ENCODE measurements at regions not wholly inside any gene's neighbourhood (a gene's known extent, or its start where the extent isn't known, plus 50 kb on each side); places are given as distances from the start of the nearest gene placed in this dataset.

- intact Hi-C loops (cut with DNase I; ENCODE audit: low total_unique reads), result no loop called here
- no peak overlapping the region for H3K4me3 ChIP-seq (ENCODE audit: low read depth, poor library complexity, severe bottlenecking)
- DNase-seq (ENCODE audit: low spot score in 2 of 2), result no peak
- 91 to 98% methylated on average over 2 of the region's 2 CpGs for WGBS, 2 donors
- TF ChIP-seq POLR2A (IDR thresholded peaks at IDR 0.05) (no peak), CTCF (IDR thresholded peaks at IDR 0.05) (no peak)
Measured at GRCh38 chr16:60259956-60260355, 1525.8 kb upstream of the GOT2 start.

- no peak overlapping the region for H3K4me3 ChIP-seq (ENCODE audit: low read depth, poor library complexity, severe bottlenecking)
- WGBS, 2 donors, result 79 to 80% methylated on average over 3 of the region's 3 CpGs
- no peak for TF ChIP-seq CTCF (IDR thresholded peaks at IDR 0.05)
- TF ChIP-seq POLR2A (IDR thresholded peaks at IDR 0.05), result no peak
- intact Hi-C loops (cut with DNase I; ENCODE audit: low total_unique reads), result no loop called here
- DNase-seq (ENCODE audit: low spot score in 2 of 2), result no peak
Measured at GRCh38 chr16:60246086-60246485, 1512.0 kb upstream of the GOT2 start.

GRCh38 chr16:60241671-60242070, 1507.6 kb upstream of the GOT2 start:
- DNase-seq (ENCODE audit: low spot score in 2 of 2), result no peak
- 78 to 83% methylated on average over 1 of the region's 1 CpG for whole genome bisulfite sequencing, 2 donors
- no peak overlapping the region for H3K4me3 ChIP-seq (ENCODE audit: low read depth, poor library complexity, severe bottlenecking)
- intact Hi-C loops (cut with DNase I; ENCODE audit: low total_unique reads), result no loop called here
- TF ChIP-seq CTCF (IDR thresholded peaks at IDR 0.05) (no peak), POLR2A (IDR thresholded peaks at IDR 0.05) (no peak)

GRCh38 chr16:60230666-60231065, 1496.5 kb upstream of the GOT2 start:
- 22 to 32% methylated on average over 4 of the region's 4 CpGs for WGBS, 2 donors
- no peak overlapping the region for H3K4me3 ChIP-seq (ENCODE audit: low read depth, poor library complexity, severe bottlenecking)
- intact Hi-C loops (cut with DNase I; ENCODE audit: low total_unique reads), result no loop called here
- TF ChIP-seq CTCF (IDR thresholded peaks at IDR 0.05) (no peak), POLR2A (IDR thresholded peaks at IDR 0.05) (no peak)
- no peak for DNase-seq (ENCODE audit: low spot score in 2 of 2)

- intact Hi-C loops (cut with DNase I; ENCODE audit: low total_unique reads), result loop anchor here (10.0 kb wide), 1 partner anchor 2001 kb away; no protein-coding TSS in a partner anchor
- H3K4me3 ChIP-seq (ENCODE audit: low read depth, poor library complexity, severe bottlenecking), result no peak overlapping the region
- no peak for DNase-seq (ENCODE audit: low spot score in 2 of 2)
- 76 to 85% methylated on average over 2 of the region's 2 CpGs for WGBS, 2 donors
- TF ChIP-seq POLR2A (IDR thresholded peaks at IDR 0.05) (no peak), CTCF (IDR thresholded peaks at IDR 0.05) (no peak)
Measured at GRCh38 chr16:60225541-60225940, 1491.4 kb upstream of the GOT2 start.

GRCh38 chr16:60217787-60218186, 1483.7 kb upstream of the GOT2 start:
- TF ChIP-seq POLR2A (IDR thresholded peaks at IDR 0.05), result no peak
- no peak for TF ChIP-seq CTCF (IDR thresholded peaks at IDR 0.05)
- 57 to 65% methylated on average over 7 of the region's 7 CpGs for WGBS, 2 donors
- intact Hi-C loops (cut with DNase I; ENCODE audit: low total_unique reads), result no loop called here
- no peak overlapping the region for H3K4me3 ChIP-seq (ENCODE audit: low read depth, poor library complexity, severe bottlenecking)
- no peak for DNase-seq (ENCODE audit: low spot score in 2 of 2)

Measured in lower leg skin (tissue), 4 donors.